Activated CD4-positive, alpha-beta T cell treated with anti-CD3 and anti-CD28 coated beads for 36 hours (primary cell): ENCODE measurements at regions not wholly inside any gene's neighbourhood (a gene's known extent, or its start where the extent isn't known, plus 50 kb on each side); places are given as distances from the start of the nearest gene placed in this dataset.
"Not testable (repeated sequence)": the region's sequence is repeated elsewhere in the genome, so short reads cannot be mapped to it uniquely, and the experiment has no call there.

Source experiments
- ATAC-seq: fragments of 200-7000 bp; cut with Tn5 transposase; one replicate; pipeline ENCODE4 v1.10.0; 2021; ENCODE audit warnings: mild to moderate bottlenecking, moderate library complexity
- CTCF ChIA-PET: fragments of 350-600 bp; sonication (Branson Sonifier 250); formaldehyde crosslinking; loops from one replicate; lab custom pipeline; 2021; ENCODE audit warnings: antibody characterized with exemption; lab: Charles Lee
- POLR2A ChIA-PET: fragments of 350-600 bp; sonication (Branson Sonifier 250); formaldehyde crosslinking; loops from one replicate; lab custom pipeline; 2021; ENCODE audit warnings: antibody characterized with exemption, inconsistent platforms; lab: Charles Lee
- DNase-seq: peaks from one replicate; pipeline ENCODE4 v3.0.0-alpha.2; 2020
- H3K27ac Mint-ChIP-seq: one replicate; pipeline ENCODE4 v1.8.0; 2021; ENCODE audit warnings: mixed read lengths
- H3K27me3 Mint-ChIP-seq: one replicate; pipeline ENCODE4 v1.8.0; 2021; ENCODE audit warnings: mixed read lengths
- H3K36me3 Mint-ChIP-seq: one replicate; pipeline ENCODE4 v1.8.0; 2021; ENCODE audit warnings: low read depth, mixed read lengths
- H3K4me1 Mint-ChIP-seq: one replicate; pipeline ENCODE4 v1.8.0; 2021; ENCODE audit warnings: mixed read lengths
- H3K4me3 Mint-ChIP-seq: one replicate; pipeline ENCODE4 v1.8.0; 2021; ENCODE audit warnings: mild to moderate bottlenecking, moderate library complexity, mixed read lengths
- H3K9me3 Mint-ChIP-seq: one replicate; pipeline ENCODE4 v1.8.0; 2021; ENCODE audit warnings: low read depth, mixed read lengths
- intact Hi-C, 2 experiments: fragments of 100-400 bp; cut with DNase I in 1 of 2; cut with micrococcal nuclease in 1 of 2; formaldehyde crosslinking; loops; one replicate each; pipeline versions ENCODE4 v1.14.2 to v1.15.1; 2022 to 2024; cut with DNase I, micrococcal nuclease

- H3K4me3 Mint-ChIP-seq, H3K4me1 Mint-ChIP-seq, CTCF ChIA-PET, intact Hi-C loops, DNase-seq, ATAC-seq, POLR2A ChIA-PET, H3K27me3 Mint-ChIP-seq, H3K9me3 Mint-ChIP-seq, H3K36me3 Mint-ChIP-seq, H3K27ac Mint-ChIP-seq: not testable (repeated sequence)
Measured at GRCh38 chr9:40097992-40098391, 742.5 kb downstream of the SPATA31A1 start.

- DNase-seq (peak; percentile 73), ATAC-seq (peak; percentile 78)
- Mint-ChIP-seq H3K4me3 (peak overlapping the region; percentile 97), H3K27ac (peak overlapping the region; percentile 90)
- POLR2A ChIA-PET, intact Hi-C loops, H3K4me1 Mint-ChIP-seq, H3K27me3 Mint-ChIP-seq, H3K36me3 Mint-ChIP-seq, H3K9me3 Mint-ChIP-seq, CTCF ChIA-PET: not testable (repeated sequence)
Measured at GRCh38 chr9:40106003-40106782, 750.7 kb downstream of the SPATA31A1 start.

DNA sequence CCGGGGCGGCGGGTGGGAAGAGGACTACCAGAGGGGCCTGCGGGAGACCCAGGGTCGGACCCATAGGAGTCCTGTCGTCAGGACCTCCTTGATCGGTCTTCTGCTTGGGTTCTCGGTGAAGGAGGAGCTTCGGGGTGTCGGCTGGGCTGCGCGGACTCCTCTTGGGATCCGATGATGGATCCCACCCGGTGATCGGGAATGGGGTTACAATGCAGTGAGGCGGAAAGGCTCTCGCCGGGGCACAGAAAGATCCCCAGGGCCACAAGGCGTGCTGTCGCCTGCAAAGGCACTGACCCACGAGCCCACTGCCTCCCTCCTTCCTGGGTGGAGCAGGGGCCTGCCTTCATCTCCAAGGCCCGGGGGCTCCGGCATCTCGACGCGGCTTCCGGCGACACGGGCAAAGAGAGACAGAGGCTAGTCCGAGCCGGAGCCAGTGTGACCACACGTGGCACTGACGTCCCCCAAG lies 751.3 kb downstream of the SPATA31A1 start:
- intact Hi-C loops: not testable (repeated sequence)
- H3K4me3 Mint-ChIP-seq: peak overlapping the region; percentile 97

DNA sequence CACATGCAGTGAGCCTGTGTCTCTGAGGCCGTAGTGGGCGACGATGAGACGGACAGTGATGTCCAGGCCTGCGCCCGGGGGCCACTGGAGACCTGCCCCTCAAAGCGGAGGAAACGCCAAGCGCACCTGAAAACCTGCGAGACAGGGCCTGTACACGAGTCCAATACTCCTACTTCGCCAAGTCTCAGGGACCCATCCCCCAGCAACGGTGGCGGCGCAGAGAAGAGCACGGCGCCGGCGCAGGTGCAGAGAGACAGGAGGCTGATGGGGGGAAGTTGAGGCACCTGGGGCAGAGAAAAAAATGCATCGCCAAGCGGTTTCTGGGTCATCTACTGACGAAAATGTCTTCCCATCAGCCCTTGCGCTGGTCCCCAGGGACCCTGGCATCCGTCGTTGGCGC lies 751.8 kb downstream of the SPATA31A1 start:
- CTCF ChIA-PET, H3K27me3 Mint-ChIP-seq, H3K36me3 Mint-ChIP-seq, ATAC-seq, intact Hi-C loops, H3K27ac Mint-ChIP-seq, H3K9me3 Mint-ChIP-seq, POLR2A ChIA-PET, H3K4me1 Mint-ChIP-seq: not testable (repeated sequence)
- peak overlapping the region; percentile 60 for H3K4me3 Mint-ChIP-seq
- DNase-seq: peak; percentile 20

More for the DNA sequence above, 751.3 kb downstream of the SPATA31A1 start:
- POLR2A ChIA-PET, H3K27me3 Mint-ChIP-seq, H3K27ac Mint-ChIP-seq, H3K36me3 Mint-ChIP-seq, H3K4me1 Mint-ChIP-seq, ATAC-seq, CTCF ChIA-PET, H3K9me3 Mint-ChIP-seq: not testable (repeated sequence)
- peak; percentile 27 for DNase-seq

DNA sequence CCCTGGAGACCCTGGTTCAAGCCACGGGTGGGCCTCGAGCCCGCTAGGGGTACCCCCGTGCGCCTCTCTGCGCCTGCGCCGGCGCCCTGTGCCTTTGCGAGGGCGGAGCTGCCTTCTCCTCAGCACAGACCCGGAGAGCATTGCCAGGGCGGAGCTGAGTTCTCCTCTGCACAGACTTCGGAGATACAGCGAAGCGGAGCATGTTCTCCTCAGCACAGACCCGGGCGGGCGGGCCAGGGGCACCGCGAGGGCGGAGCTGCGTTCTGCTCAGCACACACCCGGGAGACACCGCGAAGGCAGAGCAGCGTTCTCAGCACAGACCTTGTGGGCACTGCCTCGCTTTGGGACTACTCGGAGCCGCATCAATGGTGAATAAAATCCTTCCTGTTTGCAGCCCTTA lies 753.0 kb downstream of the SPATA31A1 start:
- H3K4me1 Mint-ChIP-seq, H3K9me3 Mint-ChIP-seq, H3K27me3 Mint-ChIP-seq, intact Hi-C loops, DNase-seq, H3K27ac Mint-ChIP-seq, H3K36me3 Mint-ChIP-seq, POLR2A ChIA-PET, CTCF ChIA-PET: not testable (repeated sequence)
- H3K4me3 Mint-ChIP-seq: peak overlapping the region; percentile 54
- ATAC-seq: peak; percentile 37

DNA sequence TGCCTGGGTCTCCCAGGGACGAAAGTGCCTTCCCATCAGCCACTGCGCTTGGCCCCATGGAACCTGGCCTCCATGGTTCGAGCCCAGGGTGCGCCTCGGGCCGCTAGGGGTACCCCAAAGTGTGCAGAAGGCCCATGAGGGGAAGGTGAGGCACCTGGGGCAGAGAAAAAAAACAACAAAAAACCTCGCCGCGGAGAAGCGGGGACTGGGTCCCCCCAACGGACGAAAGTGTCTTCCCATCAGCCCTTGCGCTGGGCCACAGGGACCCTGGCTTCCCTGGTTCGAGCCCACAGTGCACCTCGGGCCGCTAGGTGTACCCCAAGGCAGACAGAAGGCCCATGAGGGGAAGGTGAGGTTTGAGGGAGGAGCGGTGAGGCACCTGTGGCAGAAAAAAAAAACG lies 755.3 kb downstream of the SPATA31A1 start:
- H3K27me3 Mint-ChIP-seq, CTCF ChIA-PET, H3K4me1 Mint-ChIP-seq, ATAC-seq, H3K36me3 Mint-ChIP-seq, POLR2A ChIA-PET, H3K9me3 Mint-ChIP-seq, intact Hi-C loops: not testable (repeated sequence)
- Mint-ChIP-seq H3K27ac (peak overlapping the region; percentile 86), H3K4me3 (peak overlapping the region; percentile 70)
- peak; percentile 22 for DNase-seq

DNA sequence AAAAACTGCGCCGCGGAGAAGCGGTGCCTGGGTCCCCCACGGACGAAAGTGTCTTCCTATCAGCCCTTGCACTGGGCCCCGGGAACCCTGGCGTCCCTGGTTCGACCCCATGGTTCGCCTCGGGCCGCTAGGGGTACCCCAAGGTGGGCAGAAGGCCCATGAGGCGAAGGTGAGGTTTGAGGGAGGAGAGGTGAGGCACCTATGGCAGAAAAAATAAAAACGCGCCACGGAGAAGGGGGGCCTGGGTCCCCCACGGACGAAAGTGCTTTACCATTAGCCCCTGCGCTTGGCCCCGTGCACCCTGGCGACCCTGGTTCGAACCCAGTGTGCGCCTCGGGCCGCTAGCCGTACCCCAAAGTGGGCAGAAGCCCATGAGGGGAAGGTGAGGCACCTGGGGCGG lies 756.1 kb downstream of the SPATA31A1 start:
- CTCF ChIA-PET, DNase-seq, intact Hi-C loops, H3K27ac Mint-ChIP-seq, H3K27me3 Mint-ChIP-seq, H3K9me3 Mint-ChIP-seq, ATAC-seq, POLR2A ChIA-PET, H3K4me1 Mint-ChIP-seq, H3K36me3 Mint-ChIP-seq: not testable (repeated sequence)
- H3K4me3 Mint-ChIP-seq: peak overlapping the region; percentile 23

DNA sequence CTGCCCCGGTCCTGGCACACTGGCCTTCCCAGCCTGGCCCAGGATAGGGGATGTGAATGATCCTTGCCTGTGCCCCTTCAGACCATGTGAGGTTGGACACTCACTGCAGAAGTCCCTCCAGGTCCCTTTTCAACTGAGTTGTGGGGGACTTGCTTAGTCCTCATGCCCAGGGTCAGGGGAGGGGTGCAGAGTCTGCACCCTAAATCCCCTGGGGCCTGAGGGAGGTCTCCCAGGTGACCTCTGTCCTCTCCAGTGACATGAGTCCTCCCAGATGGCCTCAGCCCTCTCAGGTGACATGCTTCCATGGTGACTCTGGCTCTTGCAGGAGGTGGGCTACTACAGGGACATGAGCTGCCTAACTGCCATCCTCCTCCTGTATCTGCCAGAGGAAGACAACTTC lies 775.1 kb downstream of the SPATA31A1 start:
- H3K36me3 Mint-ChIP-seq, H3K27ac Mint-ChIP-seq, POLR2A ChIA-PET, H3K9me3 Mint-ChIP-seq, H3K4me1 Mint-ChIP-seq, DNase-seq, ATAC-seq, intact Hi-C loops, H3K27me3 Mint-ChIP-seq, CTCF ChIA-PET, H3K4me3 Mint-ChIP-seq: not testable (repeated sequence)

DNA sequence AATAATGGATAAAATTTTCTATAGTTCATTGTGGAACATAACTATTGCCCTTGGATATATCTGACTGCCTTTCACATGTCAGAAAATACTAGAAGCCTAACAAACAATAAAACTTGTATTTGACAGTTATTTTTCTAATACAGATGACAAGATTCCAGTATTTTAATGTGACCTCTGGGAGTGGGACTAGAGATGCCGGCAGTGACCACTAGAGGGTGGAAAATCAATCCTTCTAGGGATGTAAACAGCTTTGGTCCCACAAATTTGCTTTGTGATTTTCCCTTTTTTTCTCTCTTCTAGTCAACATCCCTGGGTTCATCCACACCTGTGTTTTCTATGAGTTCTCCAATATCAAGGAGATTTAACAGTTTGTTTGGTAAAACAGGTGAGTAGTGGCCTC lies 813.7 kb downstream of the SPATA31A1 start:
- H3K36me3 Mint-ChIP-seq, H3K9me3 Mint-ChIP-seq, intact Hi-C loops, H3K4me1 Mint-ChIP-seq, DNase-seq, ATAC-seq, POLR2A ChIA-PET, H3K27ac Mint-ChIP-seq, H3K4me3 Mint-ChIP-seq, CTCF ChIA-PET, H3K27me3 Mint-ChIP-seq: not testable (repeated sequence)

DNA sequence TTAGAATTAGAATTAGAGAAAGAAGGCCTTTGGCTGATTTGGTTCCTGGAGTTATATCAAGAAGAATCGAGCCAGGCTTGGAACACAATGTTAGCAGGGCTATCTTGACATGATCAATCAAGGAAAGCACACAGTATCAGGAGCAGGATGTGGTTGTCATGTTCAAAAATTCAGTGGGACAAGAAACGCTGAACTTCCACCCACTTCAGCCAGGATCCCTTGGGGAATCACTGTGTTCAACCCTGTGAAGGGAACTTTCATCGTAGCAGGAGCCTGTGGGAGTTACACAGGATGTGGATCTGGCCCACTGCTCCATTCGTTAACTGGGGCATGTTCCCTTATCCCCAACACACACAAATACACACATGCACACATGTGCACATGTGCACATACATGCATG lies 817.8 kb downstream of the SPATA31A1 start:
- POLR2A ChIA-PET, CTCF ChIA-PET: not testable (repeated sequence)

DNA sequence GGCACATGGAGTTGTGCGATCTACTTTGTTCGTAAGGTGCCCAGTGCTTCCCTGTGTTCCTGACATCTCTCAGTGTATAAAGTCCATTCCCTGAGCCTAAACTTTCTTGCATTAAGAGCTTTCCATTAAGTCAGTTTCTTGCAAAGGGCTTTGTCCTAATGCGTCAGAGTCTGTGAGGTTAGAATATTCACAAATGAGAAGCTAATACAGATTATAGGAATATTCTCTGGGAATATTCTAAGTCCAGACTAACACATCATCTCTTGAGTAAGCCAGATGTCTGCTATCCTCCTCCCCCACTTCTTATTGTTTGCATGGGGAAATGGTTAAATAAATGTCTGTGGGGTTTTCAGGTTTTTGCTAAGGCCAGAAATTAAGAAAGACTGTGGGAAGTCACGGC lies 818.6 kb downstream of the SPATA31A1 start:
- H3K36me3 Mint-ChIP-seq: not testable (repeated sequence)

More for the DNA sequence above, 817.8 kb downstream of the SPATA31A1 start:
- H3K27me3 Mint-ChIP-seq, intact Hi-C loops, H3K4me3 Mint-ChIP-seq, H3K4me1 Mint-ChIP-seq, ATAC-seq, H3K36me3 Mint-ChIP-seq, H3K27ac Mint-ChIP-seq, H3K9me3 Mint-ChIP-seq, DNase-seq: not testable (repeated sequence)

GRCh38 chr9:40177403-40177802 lies 821.9 kb downstream of the SPATA31A1 start:
- H3K27me3 Mint-ChIP-seq, POLR2A ChIA-PET, ATAC-seq, H3K36me3 Mint-ChIP-seq, H3K4me3 Mint-ChIP-seq, intact Hi-C loops, DNase-seq, H3K9me3 Mint-ChIP-seq, CTCF ChIA-PET, H3K27ac Mint-ChIP-seq, H3K4me1 Mint-ChIP-seq: not testable (repeated sequence)

More for the DNA sequence above, 818.6 kb downstream of the SPATA31A1 start:
- H3K4me1 Mint-ChIP-seq, H3K4me3 Mint-ChIP-seq, H3K27me3 Mint-ChIP-seq, intact Hi-C loops, POLR2A ChIA-PET, H3K9me3 Mint-ChIP-seq, DNase-seq, CTCF ChIA-PET, ATAC-seq, H3K27ac Mint-ChIP-seq: not testable (repeated sequence)
